ENCODE measurements at regions not wholly inside any gene's neighbourhood (a gene's known extent, or its start where the extent isn't known, plus 50 kb on each side); places are given as distances from the start of the nearest gene placed in this dataset.

GRCh38 chr18:38329145-38329544 lies 763.5 kb upstream of the CELF4 start:
- no peaks in the 10 kb centered on the region for H3K27me3 ChIP-seq (replicated peaks in 1 of 7)
- H3K4me3 ChIP-seq: no peak overlapping the region
- peaks cover 0 to 3% (median 0%) of the 10 kb centered on the region in 8 donors for H3K9me3 ChIP-seq
- no peaks in the 10 kb centered on the region for H3K4me1 ChIP-seq
- no peak for DNase-seq
- intact Hi-C loops (cut with DNase I; ENCODE audit: low total_unique reads): no loop called here
- TF ChIP-seq POLR2AphosphoS5 (IDR thresholded peaks at IDR 0.05) (no peak), CTCF (IDR thresholded peaks at IDR 0.05 in 8 of 11, conservative IDR thresholded peaks at IDR 0.05 in 3 of 11) (no peak), POLR2A (IDR thresholded peaks at IDR 0.05) (no peak)
- H3K36me3 ChIP-seq: no peaks in the 10 kb centered on the region
- H3K27ac ChIP-seq: no peak overlapping the region

- no peaks in the 10 kb centered on the region for H3K27me3 ChIP-seq (replicated peaks in 1 of 7)
- whole genome bisulfite sequencing, 5 donors: 45 to 69% (median 54%) methylated on average over 1 of the region's 1 CpG
- no peaks in the 10 kb centered on the region for H3K36me3 ChIP-seq
- no peaks in the 10 kb centered on the region for H3K4me1 ChIP-seq
- intact Hi-C loops (cut with DNase I; ENCODE audit: low total_unique reads): no loop called here
- H3K4me3 ChIP-seq: no peak overlapping the region
- no peak for DNase-seq
- peaks cover 0 to 10% (median 3%) of the 10 kb centered on the region in 8 donors for H3K9me3 ChIP-seq
- no peak for TF ChIP-seq POLR2A (IDR thresholded peaks at IDR 0.05)
- no peak for TF ChIP-seq POLR2AphosphoS5 (IDR thresholded peaks at IDR 0.05)
- no peak for TF ChIP-seq CTCF (IDR thresholded peaks at IDR 0.05 in 8 of 11, conservative IDR thresholded peaks at IDR 0.05 in 3 of 11)
- H3K27ac ChIP-seq: no peak overlapping the region
Observed at GRCh38 chr18:38322206-38322605, 756.6 kb upstream of the CELF4 start.

- H3K9me3 ChIP-seq: peaks cover 0 to 10% (median 3%) of the 10 kb centered on the region in 8 donors
- no peak for DNase-seq
- no peak overlapping the region for H3K4me3 ChIP-seq
- intact Hi-C loops (cut with DNase I; ENCODE audit: low total_unique reads): no loop called here
- WGBS, 5 donors: 73 to 88% (median 79%) methylated on average over 3 of the region's 3 CpGs
- TF ChIP-seq CTCF (IDR thresholded peaks at IDR 0.05 in 8 of 11, conservative IDR thresholded peaks at IDR 0.05 in 3 of 11): no peak
- no peak for TF ChIP-seq POLR2A (IDR thresholded peaks at IDR 0.05)
- TF ChIP-seq POLR2AphosphoS5 (IDR thresholded peaks at IDR 0.05): no peak
- no peaks in the 10 kb centered on the region for H3K36me3 ChIP-seq
- H3K4me1 ChIP-seq: no peaks in the 10 kb centered on the region
- no peak overlapping the region for H3K27ac ChIP-seq
- no peaks in the 10 kb centered on the region for H3K27me3 ChIP-seq (replicated peaks in 1 of 7)
Observed at GRCh38 chr18:38321262-38321661, 755.7 kb upstream of the CELF4 start.

GRCh38 chr18:38318416-38318815 lies 752.8 kb upstream of the CELF4 start:
- intact Hi-C loops (cut with DNase I; ENCODE audit: low total_unique reads): no loop called here
- H3K9me3 ChIP-seq: peaks cover 0 to 7% (median 0%) of the 10 kb centered on the region in 8 donors

More at GRCh38 chr18:38318416-38318815, 752.8 kb upstream of the CELF4 start:
- no peaks in the 10 kb centered on the region for H3K27me3 ChIP-seq (replicated peaks in 1 of 7)
- DNase-seq: no peak
- no peak for TF ChIP-seq POLR2A (IDR thresholded peaks at IDR 0.05)
- TF ChIP-seq POLR2AphosphoS5 (IDR thresholded peaks at IDR 0.05): no peak
- no peak for TF ChIP-seq CTCF (IDR thresholded peaks at IDR 0.05 in 8 of 11, conservative IDR thresholded peaks at IDR 0.05 in 3 of 11)
- no peak overlapping the region for H3K27ac ChIP-seq
- no peak overlapping the region for H3K4me3 ChIP-seq
- no peaks in the 10 kb centered on the region for H3K4me1 ChIP-seq
- no peaks in the 10 kb centered on the region for H3K36me3 ChIP-seq
